HEK293 (cell line): ENCODE measurements at regions not wholly inside any gene's neighbourhood (a gene's known extent, or its start where the extent isn't known, plus 50 kb on each side); places are given as distances from the start of the nearest gene placed in this dataset.

Source experiments
- CTCF ChIA-PET: fragments of 350-600 bp; formaldehyde crosslinking; extraction: SDS; loops from one replicate; lab custom pipeline; 2021; ENCODE audit warnings: antibody characterized with exemption; lab: Yijun Ruan, JAX
- POLR2A ChIA-PET: fragments of 300-600 bp; formaldehyde crosslinking; extraction: SDS; loops from one replicate; lab custom pipeline; 2020; ENCODE audit warnings: antibody characterized with exemption, inconsistent platforms; lab: Yijun Ruan, JAX
- H3K27ac ChIP-seq: fragments of 200-500 bp; sonication (Bioruptor generic); 2 replicates; pipeline ENCODE4 v1.5.1; 2014; ENCODE audit warnings: low read depth, low read length, control low read depth, inconsistent platforms; ENCODE audit errors: extremely low read depth
- H3K36me3 ChIP-seq, 2 experiments: fragments of 200-500 bp in 1 of 2; sonication (Bioruptor generic) in 1 of 2; 1 replicate in 1 of 2; 2 replicates in 1 of 2; pipeline ENCODE4 v1.5.1; 2014 to 2017; ENCODE audit warnings: inconsistent platforms in 2 of 2, low read length in 2 of 2; ENCODE audit not compliant: control insufficient read depth in 2 of 2, insufficient read depth in 1 of 2
- H3K4me1 ChIP-seq: fragments of 200-500 bp; sonication (Bioruptor generic); 2 replicates; pipeline ENCODE4 v1.5.1; 2014; ENCODE audit warnings: mild to moderate bottlenecking, low read length, inconsistent platforms; ENCODE audit not compliant: control insufficient read depth, insufficient read depth
- H3K4me3 ChIP-seq: 2 replicates; pipeline ENCODE4 v1.5.1; 2011; ENCODE audit warnings: low read depth, mild to moderate bottlenecking, control low read depth, low read length, moderate library complexity
- H3K9me3 ChIP-seq: fragments of 200-500 bp; sonication (Bioruptor generic); 2 replicates; pipeline ENCODE4 v1.5.1; 2014; ENCODE audit warnings: low read depth, low read length, inconsistent platforms; ENCODE audit not compliant: control insufficient read depth, insufficient read depth
- EGR2 ChIP-seq: fragments of 450-650 bp; formaldehyde crosslinking; IDR thresholded peaks from 2 replicates; pipeline ENCODE4 v1.5.1; 2016; ENCODE audit warnings: low read depth, missing biosample characterization, missing genetic modification characterization
- GLI4 ChIP-seq: fragments of 450-650 bp; formaldehyde crosslinking; IDR thresholded peaks from 2 replicates; pipeline ENCODE4 v1.5.1; 2016; ENCODE audit warnings: missing biosample characterization, missing genetic modification characterization
- HOXD13 ChIP-seq: sonication (generic); formaldehyde crosslinking; IDR thresholded peaks from 2 replicates; pipeline ENCODE4 v1.8.0; 2022; ENCODE audit warnings: missing genetic modification reagents, borderline replicate concordance
- PBX3 ChIP-seq: sonication (generic); formaldehyde crosslinking; IDR thresholded peaks from 2 replicates; pipeline ENCODE4 v1.8.1; 2022; ENCODE audit warnings: mild to moderate bottlenecking, moderate library complexity, missing genetic modification reagents
- PRDM4 ChIP-seq: fragments of 450-650 bp; formaldehyde crosslinking; IDR thresholded peaks from 2 replicates; pipeline ENCODE4 v1.5.1; 2017; ENCODE audit warnings: missing biosample characterization, missing genetic modification characterization
- SCRT1 ChIP-seq: fragments of 450-650 bp; formaldehyde crosslinking; IDR thresholded peaks from 2 replicates; pipeline ENCODE4 v1.5.1; 2016; ENCODE audit warnings: missing biosample characterization, missing genetic modification characterization, borderline replicate concordance
- ZEB2 ChIP-seq: fragments of 450-650 bp; formaldehyde crosslinking; IDR thresholded peaks from 2 replicates; pipeline ENCODE4 v1.5.1; 2016; ENCODE audit warnings: missing biosample characterization, missing genetic modification characterization
- ZNF155 ChIP-seq: fragments of 450-650 bp; formaldehyde crosslinking; IDR thresholded peaks from 2 replicates; pipeline ENCODE4 v1.5.1; 2016; ENCODE audit warnings: missing biosample characterization, missing genetic modification characterization
- ZNF19 ChIP-seq: fragments of 450-650 bp; formaldehyde crosslinking; IDR thresholded peaks from 2 replicates; pipeline ENCODE4; 2016; ENCODE audit warnings: missing biosample characterization, missing genetic modification characterization, low read depth
- ZNF302 ChIP-seq: fragments of 450-650 bp; formaldehyde crosslinking; IDR thresholded peaks from 2 replicates; pipeline ENCODE4 v1.5.1; 2016; ENCODE audit warnings: missing biosample characterization, missing genetic modification characterization, low read depth
- ZNF416 ChIP-seq: fragments of 450-650 bp; formaldehyde crosslinking; IDR thresholded peaks from 2 replicates; pipeline ENCODE4 v1.5.1; 2016; ENCODE audit warnings: missing biosample characterization, missing genetic modification characterization
- ZNF48 ChIP-seq: fragments of 450-650 bp; formaldehyde crosslinking; IDR thresholded peaks from 2 replicates; pipeline ENCODE4 v1.5.1; 2016; ENCODE audit warnings: missing biosample characterization, missing genetic modification characterization
- ZNF521 ChIP-seq: fragments of 450-650 bp; formaldehyde crosslinking; IDR thresholded peaks from 2 replicates; pipeline ENCODE4 v1.5.1; 2017; ENCODE audit warnings: missing biosample characterization, mild to moderate bottlenecking, missing genetic modification characterization
- ZNF645 ChIP-seq: fragments of 450-650 bp; formaldehyde crosslinking; IDR thresholded peaks from 2 replicates; pipeline ENCODE4; 2016; ENCODE audit warnings: missing biosample characterization, missing genetic modification characterization
- ZNF654 ChIP-seq: fragments of 450-650 bp; formaldehyde crosslinking; IDR thresholded peaks from 2 replicates; pipeline ENCODE4 v1.5.1; 2016; ENCODE audit warnings: low read depth, missing biosample characterization, missing genetic modification characterization
- ZNF76 ChIP-seq: fragments of 450-650 bp; formaldehyde crosslinking; IDR thresholded peaks from 2 replicates; pipeline ENCODE4; 2016; ENCODE audit warnings: low read depth, missing biosample characterization, missing genetic modification characterization, borderline replicate concordance
- ZNF777 ChIP-seq: fragments of 450-650 bp; formaldehyde crosslinking; IDR thresholded peaks from 2 replicates; pipeline ENCODE4 v1.5.1; 2017; ENCODE audit warnings: missing biosample characterization, missing genetic modification characterization, borderline replicate concordance
- TF ChIP-seq, protein P1 (sequence below): fragments of 450-650 bp; formaldehyde crosslinking; IDR thresholded peaks from 2 replicates; pipeline ENCODE4 v1.5.1; 2016; ENCODE audit warnings: missing biosample characterization, missing genetic modification characterization, low read depth
- TF ChIP-seq, protein P2 (sequence below): fragments of 450-650 bp; formaldehyde crosslinking; conservative IDR thresholded peaks from 2 replicates; pipeline ENCODE4 v1.5.1; 2016; ENCODE audit warnings: low read depth, missing biosample characterization, missing genetic modification characterization

GRCh38 chr5:126265917-126266316 lies 157.3 kb upstream of the GRAMD2B start:
- no peak for TF ChIP-seq ZNF777
- no peak for TF ChIP-seq ZNF19 (tag by site-specific recombination)
- TF ChIP-seq ZNF48 (tag by site-specific recombination) = no peak
- no peak for TF ChIP-seq ZNF521
- TF ChIP-seq ZNF645 = no peak
- no peak for TF ChIP-seq ZEB2
- no peak for TF ChIP-seq ZNF76 (tag by site-specific recombination)
- TF ChIP-seq, protein P1, sequence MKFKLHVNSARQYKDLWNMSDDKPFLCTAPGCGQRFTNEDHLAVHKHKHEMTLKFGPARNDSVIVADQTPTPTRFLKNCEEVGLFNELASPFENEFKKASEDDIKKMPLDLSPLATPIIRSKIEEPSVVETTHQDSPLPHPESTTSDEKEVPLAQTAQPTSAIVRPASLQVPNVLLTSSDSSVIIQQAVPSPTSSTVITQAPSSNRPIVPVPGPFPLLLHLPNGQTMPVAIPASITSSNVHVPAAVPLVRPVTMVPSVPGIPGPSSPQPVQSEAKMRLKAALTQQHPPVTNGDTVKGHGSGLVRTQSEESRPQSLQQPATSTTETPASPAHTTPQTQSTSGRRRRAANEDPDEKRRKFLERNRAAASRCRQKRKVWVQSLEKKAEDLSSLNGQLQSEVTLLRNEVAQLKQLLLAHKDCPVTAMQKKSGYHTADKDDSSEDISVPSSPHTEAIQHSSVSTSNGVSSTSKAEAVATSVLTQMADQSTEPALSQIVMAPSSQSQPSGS = no peak
- TF ChIP-seq HOXD13 (CRISPR knock-in tag) = no peak
- TF ChIP-seq EGR2 = no peak
- TF ChIP-seq ZNF416 (tag by site-specific recombination) = no peak
- TF ChIP-seq ZNF654 (tag by site-specific recombination) = no peak
- no peak for TF ChIP-seq ZNF155
- TF ChIP-seq GLI4 (tag by site-specific recombination) = no peak
- TF ChIP-seq, protein P2, sequence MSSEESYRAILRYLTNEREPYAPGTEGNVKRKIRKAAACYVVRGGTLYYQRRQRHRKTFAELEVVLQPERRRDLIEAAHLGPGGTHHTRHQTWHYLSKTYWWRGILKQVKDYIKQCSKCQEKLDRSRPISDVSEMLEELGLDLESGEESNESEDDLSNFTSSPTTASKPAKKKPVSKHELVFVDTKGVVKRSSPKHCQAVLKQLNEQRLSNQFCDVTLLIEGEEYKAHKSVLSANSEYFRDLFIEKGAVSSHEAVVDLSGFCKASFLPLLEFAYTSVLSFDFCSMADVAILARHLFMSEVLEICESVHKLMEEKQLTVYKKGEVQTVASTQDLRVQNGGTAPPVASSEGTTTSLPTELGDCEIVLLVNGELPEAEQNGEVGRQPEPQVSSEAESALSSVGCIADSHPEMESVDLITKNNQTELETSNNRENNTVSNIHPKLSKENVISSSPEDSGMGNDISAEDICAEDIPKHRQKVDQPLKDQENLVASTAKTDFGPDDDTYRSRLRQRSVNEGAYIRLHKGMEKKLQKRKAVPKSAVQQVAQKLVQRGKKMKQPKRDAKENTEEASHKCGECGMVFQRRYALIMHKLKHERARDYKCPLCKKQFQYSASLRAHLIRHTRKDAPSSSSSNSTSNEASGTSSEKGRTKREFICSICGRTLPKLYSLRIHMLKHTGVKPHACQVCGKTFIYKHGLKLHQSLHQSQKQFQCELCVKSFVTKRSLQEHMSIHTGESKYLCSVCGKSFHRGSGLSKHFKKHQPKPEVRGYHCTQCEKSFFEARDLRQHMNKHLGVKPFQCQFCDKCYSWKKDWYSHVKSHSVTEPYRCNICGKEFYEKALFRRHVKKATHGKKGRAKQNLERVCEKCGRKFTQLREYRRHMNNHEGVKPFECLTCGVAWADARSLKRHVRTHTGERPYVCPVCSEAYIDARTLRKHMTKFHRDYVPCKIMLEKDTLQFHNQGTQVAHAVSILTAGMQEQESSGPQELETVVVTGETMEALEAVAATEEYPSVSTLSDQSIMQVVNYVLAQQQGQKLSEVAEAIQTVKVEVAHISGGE (tag by site-specific recombination) = no peak
- H3K27ac ChIP-seq = no peak overlapping the region
- H3K9me3 ChIP-seq = no peaks in the 10 kb centered on the region
- CTCF ChIA-PET = interaction anchor here (0.6 kb wide), 1 partner anchor 26 kb away, joined by 3 read pairs; no protein-coding TSS in a partner anchor
- H3K4me3 ChIP-seq = no peak overlapping the region
- POLR2A ChIA-PET = no interaction called here
- H3K4me1 ChIP-seq = no peaks in the 10 kb centered on the region
- no peaks in the 10 kb centered on the region for H3K36me3 ChIP-seq

DNA sequence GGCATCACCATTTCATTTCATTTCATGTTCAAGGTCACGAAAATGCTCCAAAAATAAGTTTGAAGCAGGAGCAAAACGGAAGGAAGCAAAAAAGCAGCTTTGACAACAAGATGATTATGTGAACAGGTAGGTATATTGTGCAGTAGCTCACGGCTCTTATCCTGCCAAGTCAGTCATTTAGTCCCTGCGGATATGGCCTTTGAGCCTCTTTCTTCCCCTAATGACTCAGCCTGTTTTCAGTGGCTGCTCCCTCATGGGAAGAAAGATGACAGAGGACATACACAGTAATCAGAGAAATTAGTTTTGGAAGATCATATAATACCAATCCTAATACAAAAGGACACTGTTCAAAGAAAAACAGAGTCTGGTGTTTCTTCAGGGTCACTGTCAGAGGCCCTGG lies 155.8 kb upstream of the GRAMD2B start:
- ChIA-PET CTCF (no interaction called here), POLR2A (no interaction called here)
- TF ChIP-seq SCRT1 (tag by site-specific recombination) = no peak
- no peak for TF ChIP-seq ZNF302 (tag by site-specific recombination)
- TF ChIP-seq PRDM4 = no peak
- no peak for TF ChIP-seq PBX3 (CRISPR knock-in tag)
- no peaks in the 10 kb centered on the region for H3K4me1 ChIP-seq
- H3K36me3 ChIP-seq = no peaks in the 10 kb centered on the region
- no peak overlapping the region for H3K27ac ChIP-seq
- H3K4me3 ChIP-seq = no peak overlapping the region
- no peaks in the 10 kb centered on the region for H3K9me3 ChIP-seq
